ENCODE measurements at regions not wholly inside any gene's neighbourhood (a gene's known extent, or its start where the extent isn't known, plus 50 kb on each side); places are given as distances from the start of the nearest gene placed in this dataset.

GRCh38 chr2:34875091-34875745 lies 1276.1 kb upstream of the FAM98A start:
- Mint-ChIP-seq H3K27me3 (ENCODE audit: low read depth) (peaks cover 12% of the 10 kb centered on the region), H3K4me1 (ENCODE audit: low read depth) (no peaks in the 10 kb centered on the region), H3K4me3 (ENCODE audit: unreplicated experiment) (no peak overlapping the region), H3K9me3 (ENCODE audit: low read depth) (no peaks in the 10 kb centered on the region), H3K27ac (ENCODE audit: unreplicated experiment) (no peak overlapping the region), H3K36me3 (ENCODE audit: low read depth) (no peaks in the 10 kb centered on the region)
- TF ChIP-seq CTCF (IDR thresholded peaks at IDR 0.05): no peak
- no peak for DNase-seq (ENCODE audit: low spot score)

GRCh38 chr2:34853646-34854045 lies 1254.5 kb upstream of the FAM98A start:
- no peaks in the 10 kb centered on the region for H3K36me3 Mint-ChIP-seq (ENCODE audit: low read depth)
- DNase-seq (ENCODE audit: low spot score): no peak
- no peaks in the 10 kb centered on the region for H3K4me1 Mint-ChIP-seq (ENCODE audit: low read depth)
- TF ChIP-seq CTCF (IDR thresholded peaks at IDR 0.05): no peak
- no peak overlapping the region for H3K27ac Mint-ChIP-seq (ENCODE audit: unreplicated experiment)
- peaks cover 30% of the 10 kb centered on the region for H3K9me3 Mint-ChIP-seq (ENCODE audit: low read depth)
- no peaks in the 10 kb centered on the region for H3K27me3 Mint-ChIP-seq (ENCODE audit: low read depth)
- no peak overlapping the region for H3K4me3 Mint-ChIP-seq (ENCODE audit: unreplicated experiment)

- no peaks in the 10 kb centered on the region for H3K27me3 Mint-ChIP-seq (ENCODE audit: low read depth)
- peaks cover 27% of the 10 kb centered on the region for H3K9me3 Mint-ChIP-seq (ENCODE audit: low read depth)
- no peak overlapping the region for H3K27ac Mint-ChIP-seq (ENCODE audit: unreplicated experiment)
- no peaks in the 10 kb centered on the region for H3K4me1 Mint-ChIP-seq (ENCODE audit: low read depth)
- H3K4me3 Mint-ChIP-seq (ENCODE audit: unreplicated experiment): no peak overlapping the region
- TF ChIP-seq CTCF (IDR thresholded peaks at IDR 0.05): no peak
- no peak for DNase-seq (ENCODE audit: low spot score)
- no peaks in the 10 kb centered on the region for H3K36me3 Mint-ChIP-seq (ENCODE audit: low read depth)
Observed at GRCh38 chr2:34851804-34852203, 1252.7 kb upstream of the FAM98A start.

- H3K4me1 Mint-ChIP-seq (ENCODE audit: low read depth): no peaks in the 10 kb centered on the region
- peaks cover 10% of the 10 kb centered on the region for H3K9me3 Mint-ChIP-seq (ENCODE audit: low read depth)
- no peaks in the 10 kb centered on the region for H3K27me3 Mint-ChIP-seq (ENCODE audit: low read depth)
Observed at GRCh38 chr2:34849827-34850226, 1250.7 kb upstream of the FAM98A start.

GRCh38 chr2:34848691-34849090 lies 1249.6 kb upstream of the FAM98A start:
- no peaks in the 10 kb centered on the region for H3K27me3 Mint-ChIP-seq (ENCODE audit: low read depth)
- H3K4me3 Mint-ChIP-seq (ENCODE audit: unreplicated experiment): no peak overlapping the region
- TF ChIP-seq CTCF (IDR thresholded peaks at IDR 0.05): no peak
- no peak overlapping the region for H3K27ac Mint-ChIP-seq (ENCODE audit: unreplicated experiment)
- peaks cover 7% of the 10 kb centered on the region for H3K9me3 Mint-ChIP-seq (ENCODE audit: low read depth)
- H3K4me1 Mint-ChIP-seq (ENCODE audit: low read depth): no peaks in the 10 kb centered on the region
- H3K36me3 Mint-ChIP-seq (ENCODE audit: low read depth): no peaks in the 10 kb centered on the region
- DNase-seq (ENCODE audit: low spot score): no peak

More at GRCh38 chr2:34849827-34850226, 1250.7 kb upstream of the FAM98A start:
- TF ChIP-seq CTCF (IDR thresholded peaks at IDR 0.05): no peak
- H3K27ac Mint-ChIP-seq (ENCODE audit: unreplicated experiment): no peak overlapping the region
- no peaks in the 10 kb centered on the region for H3K36me3 Mint-ChIP-seq (ENCODE audit: low read depth)
- no peak overlapping the region for H3K4me3 Mint-ChIP-seq (ENCODE audit: unreplicated experiment)
- no peak for DNase-seq (ENCODE audit: low spot score)
